BE2C (cell line): ENCODE measurements at regions not wholly inside any gene's neighbourhood (a gene's known extent, or its start where the extent isn't known, plus 50 kb on each side); places are given as distances from the start of the nearest gene placed in this dataset.

Experiments used
- DNase-seq: peaks from one replicate; pipeline ENCODE4 v3.0.0-alpha.2; 2020
- H3K27me3 ChIP-seq: fragments of 250-450 bp; sonication (Bioruptor Pico); 2 replicates; pipeline ENCODE4 v1.5.1; 2020; ENCODE audit warnings: mild to moderate bottlenecking
- H3K36me3 ChIP-seq: fragments of 250-450 bp; sonication (Bioruptor Pico); 2 replicates; pipeline ENCODE4 v1.5.1; 2020; ENCODE audit warnings: mild to moderate bottlenecking
- H3K4me1 ChIP-seq: fragments of 250-450 bp; sonication (Bioruptor Pico); 2 replicates; pipeline ENCODE4 v1.5.1; 2020
- H3K4me3 ChIP-seq: 2 replicates; pipeline ENCODE4 v1.5.1; 2011; ENCODE audit warnings: low read depth, low read length
- H3K9me3 ChIP-seq: fragments of 250-450 bp; sonication (Bioruptor Pico); 2 replicates; pipeline ENCODE4 v1.5.1; 2020
- TF ChIP-seq, protein P1 (sequence below): IDR thresholded peaks from 2 replicates; pipeline ENCODE4 v1.5.1; 2012; ENCODE audit warnings: mild to moderate bottlenecking, low read depth, low read length

DNA sequence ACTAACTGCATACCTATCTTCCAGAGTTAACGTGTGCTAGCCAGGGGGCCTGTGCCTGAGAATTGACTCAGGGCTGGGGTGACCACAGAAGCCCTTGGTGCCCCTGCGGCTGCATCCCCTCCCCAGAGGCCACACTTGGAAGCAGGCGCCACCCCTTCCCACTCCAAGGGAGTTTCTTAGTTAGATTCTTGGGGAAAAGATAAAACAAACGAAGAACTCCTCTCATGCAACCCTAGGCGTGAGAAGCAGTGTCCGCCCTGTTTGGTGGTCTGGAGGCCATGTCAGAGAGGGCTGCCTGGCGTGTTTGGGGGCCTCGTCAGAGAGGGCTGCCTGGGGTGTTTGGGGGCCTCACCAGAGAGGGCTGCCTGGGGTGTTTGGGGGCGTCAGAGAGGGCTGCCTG is 50.3 kb upstream of the HGFAC start:
- peaks cover 13% of the 10 kb centered on the region for H3K4me1 ChIP-seq
- no peak overlapping the region for H3K4me3 ChIP-seq
- H3K27me3 ChIP-seq = no peaks in the 10 kb centered on the region
- no peak for DNase-seq
- no peaks in the 10 kb centered on the region for H3K9me3 ChIP-seq
- no peaks in the 10 kb centered on the region for H3K36me3 ChIP-seq
- TF ChIP-seq, protein P1, sequence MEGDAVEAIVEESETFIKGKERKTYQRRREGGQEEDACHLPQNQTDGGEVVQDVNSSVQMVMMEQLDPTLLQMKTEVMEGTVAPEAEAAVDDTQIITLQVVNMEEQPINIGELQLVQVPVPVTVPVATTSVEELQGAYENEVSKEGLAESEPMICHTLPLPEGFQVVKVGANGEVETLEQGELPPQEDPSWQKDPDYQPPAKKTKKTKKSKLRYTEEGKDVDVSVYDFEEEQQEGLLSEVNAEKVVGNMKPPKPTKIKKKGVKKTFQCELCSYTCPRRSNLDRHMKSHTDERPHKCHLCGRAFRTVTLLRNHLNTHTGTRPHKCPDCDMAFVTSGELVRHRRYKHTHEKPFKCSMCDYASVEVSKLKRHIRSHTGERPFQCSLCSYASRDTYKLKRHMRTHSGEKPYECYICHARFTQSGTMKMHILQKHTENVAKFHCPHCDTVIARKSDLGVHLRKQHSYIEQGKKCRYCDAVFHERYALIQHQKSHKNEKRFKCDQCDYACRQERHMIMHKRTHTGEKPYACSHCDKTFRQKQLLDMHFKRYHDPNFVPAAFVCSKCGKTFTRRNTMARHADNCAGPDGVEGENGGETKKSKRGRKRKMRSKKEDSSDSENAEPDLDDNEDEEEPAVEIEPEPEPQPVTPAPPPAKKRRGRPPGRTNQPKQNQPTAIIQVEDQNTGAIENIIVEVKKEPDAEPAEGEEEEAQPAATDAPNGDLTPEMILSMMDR = no peak
